Fibroblast of skin of right biceps (primary cell): ENCODE measurements at regions not wholly inside any gene's neighbourhood (a gene's known extent, or its start where the extent isn't known, plus 50 kb on each side); places are given as distances from the start of the nearest gene placed in this dataset.
"Not testable (repeated sequence)": the region's sequence is repeated elsewhere in the genome, so short reads cannot be mapped to it uniquely, and the experiment has no call there.

Source experiments
- DNase-seq: peaks from one replicate; pipeline ENCODE4 v3.0.0-alpha.2; 2013

DNA sequence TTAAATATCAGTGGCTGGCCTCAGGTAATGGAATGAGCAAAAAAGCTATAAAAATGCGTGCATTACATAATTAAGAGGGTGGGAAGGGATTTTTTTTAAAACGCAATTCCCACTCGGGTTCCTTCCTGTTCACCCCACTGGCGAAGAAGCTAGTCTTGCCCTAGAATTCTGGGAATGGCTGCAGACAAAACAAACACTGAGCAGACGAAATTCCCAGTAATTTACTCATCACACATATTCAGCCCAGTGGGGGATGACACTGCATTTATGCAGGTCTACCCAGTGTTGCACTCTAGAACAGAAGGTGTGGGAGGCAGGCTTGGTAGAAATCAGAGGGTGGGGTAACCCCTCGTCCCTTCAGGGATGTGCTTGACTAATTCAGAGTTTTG is 2695.0 kb upstream of the DEFB115 start:
- peak; percentile 84 for DNase-seq

DNA sequence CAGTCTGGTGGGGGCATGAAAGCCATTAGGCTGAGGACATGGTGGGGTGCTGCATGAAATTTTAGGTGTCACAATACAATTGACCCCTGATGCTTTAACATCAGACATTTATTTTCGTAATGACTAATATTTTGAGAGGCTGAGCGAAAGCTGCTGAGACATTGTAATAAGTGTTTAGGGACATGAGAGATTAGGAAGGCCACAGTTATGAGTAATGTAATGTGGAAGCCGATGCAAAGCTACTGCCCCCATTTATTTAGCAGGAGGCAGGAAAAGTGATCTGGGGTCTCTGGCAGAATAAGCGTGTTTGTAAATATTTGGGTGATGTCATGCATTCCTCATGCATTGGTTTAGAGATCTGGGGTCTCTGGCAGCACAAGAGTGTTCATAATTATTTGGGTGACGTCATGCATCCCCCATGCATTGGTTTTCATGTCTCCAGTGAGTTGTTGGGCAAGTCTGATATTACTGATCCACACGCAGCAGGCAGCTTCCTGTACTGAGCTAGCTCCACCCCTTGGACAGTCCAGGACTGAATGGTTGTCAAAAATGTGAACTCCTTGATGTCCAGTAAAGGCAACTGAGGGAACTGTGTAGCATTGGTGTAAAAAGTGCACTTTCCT is 2694.5 kb upstream of the DEFB115 start:
- peak; percentile 91 for DNase-seq

DNA sequence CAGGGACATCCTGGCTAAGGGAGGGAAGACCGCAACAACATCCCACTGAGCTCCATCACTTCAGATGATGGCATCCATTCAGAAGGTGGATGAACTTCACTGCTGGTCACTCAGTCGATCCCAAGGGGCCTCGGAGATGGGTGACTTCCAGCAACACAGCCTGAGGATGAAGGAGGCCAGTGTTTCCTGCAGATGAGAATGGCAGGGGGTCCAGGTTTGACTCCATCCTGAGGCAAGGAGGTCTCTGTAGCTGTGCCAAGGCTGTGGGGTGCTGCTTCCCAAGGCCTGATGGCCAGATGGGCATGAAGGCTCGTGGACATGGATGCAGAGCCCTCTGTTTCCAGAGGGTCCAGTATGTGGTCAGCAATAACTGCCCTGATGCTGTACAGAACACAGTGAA is 2693.4 kb upstream of the DEFB115 start:
- DNase-seq, result not testable (repeated sequence)

DNA sequence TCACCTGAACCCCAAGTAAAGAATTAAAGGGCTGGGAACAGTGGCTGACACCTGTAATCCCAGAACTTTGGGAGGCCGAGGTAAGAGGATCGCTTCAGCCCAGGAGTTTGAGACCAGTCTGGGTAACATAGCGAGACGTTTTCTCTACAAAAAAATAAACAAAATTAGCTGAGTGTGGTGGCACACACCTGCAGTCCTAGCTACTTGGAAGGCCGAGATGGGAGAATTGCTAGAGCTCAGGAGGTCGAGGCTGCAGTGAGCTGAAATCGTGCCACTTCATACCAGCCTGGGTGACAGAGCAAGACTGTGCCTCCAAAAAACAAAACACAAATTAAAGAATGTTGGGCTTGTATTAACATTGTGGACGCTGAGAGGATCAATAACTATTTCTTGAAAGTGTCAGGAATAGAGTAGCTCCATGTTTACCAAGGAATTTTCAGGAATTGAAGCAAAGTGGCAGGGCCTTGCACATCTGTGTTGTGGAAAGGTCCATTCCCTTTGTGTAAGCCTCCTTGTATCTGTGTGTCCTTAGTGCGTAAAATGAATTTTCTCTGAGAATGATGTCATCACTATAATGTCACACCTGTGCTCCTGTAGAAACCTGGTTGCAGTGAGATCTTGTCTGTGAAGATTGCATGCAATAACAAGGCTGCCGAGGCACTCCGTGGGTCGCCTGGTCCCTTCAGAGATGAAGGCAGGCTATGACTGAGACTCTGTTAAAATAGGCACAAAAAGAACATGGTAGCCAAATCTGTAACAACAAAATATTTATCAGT is 2692.6 kb upstream of the DEFB115 start:
- not testable (repeated sequence) for DNase-seq

DNA sequence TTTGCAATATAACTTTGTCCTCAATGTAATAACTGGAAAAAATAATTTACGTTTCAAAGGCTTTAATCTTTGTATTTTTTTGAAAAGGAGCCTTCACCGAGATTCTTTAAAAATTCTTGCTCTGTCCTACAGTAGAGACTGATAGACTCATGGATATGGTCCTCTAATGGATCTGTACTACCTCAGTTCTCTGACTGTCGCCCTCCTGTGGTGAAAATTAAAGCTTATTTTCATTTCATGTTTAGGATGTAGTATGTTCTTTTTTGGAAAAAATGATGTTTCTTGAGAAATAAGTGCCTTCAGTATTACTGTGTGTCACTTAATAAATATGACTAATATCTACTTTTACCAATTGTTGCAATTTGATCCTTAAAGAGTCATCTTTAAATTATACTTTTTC is 2681.5 kb upstream of the DEFB115 start:
- DNase-seq, result not testable (repeated sequence)

DNA sequence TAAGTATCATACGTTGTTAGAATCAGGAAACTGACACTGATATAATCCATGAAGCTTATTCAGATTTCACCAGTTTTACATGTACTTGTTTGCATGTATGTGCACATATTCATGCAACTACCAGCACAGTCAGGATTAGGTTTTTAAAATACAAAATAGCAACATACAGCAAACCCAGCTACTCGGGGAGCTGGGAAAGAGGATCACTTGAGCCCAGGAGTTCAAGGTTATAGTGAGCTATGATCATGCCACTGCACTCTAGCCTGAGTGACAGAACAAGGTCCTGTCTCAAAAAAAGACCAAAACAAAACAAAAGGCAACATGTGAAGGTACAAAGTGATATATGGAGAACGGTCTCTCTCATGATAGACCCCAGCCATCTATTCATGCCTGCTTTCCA is 2665.8 kb upstream of the DEFB115 start:
- DNase-seq, result not testable (repeated sequence)

DNA sequence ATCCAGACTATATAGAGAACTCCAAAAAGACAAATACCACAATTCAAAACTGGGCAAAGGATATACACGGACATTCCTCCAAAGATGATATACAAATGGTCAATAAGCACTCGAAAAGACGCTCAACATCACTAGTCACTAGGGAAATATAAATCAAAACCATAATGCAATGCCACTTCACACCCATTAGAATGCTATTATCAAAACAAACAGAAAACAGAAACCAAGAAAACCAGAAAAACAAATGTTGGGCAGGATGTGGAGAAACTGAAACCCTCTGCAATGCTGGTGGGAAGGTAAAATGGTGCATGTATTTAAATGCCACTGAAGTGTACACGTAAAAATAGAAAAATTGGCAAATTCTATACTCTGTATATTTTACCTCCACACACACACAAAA is 2664.1 kb upstream of the DEFB115 start:
- DNase-seq, result not testable (repeated sequence)

DNA sequence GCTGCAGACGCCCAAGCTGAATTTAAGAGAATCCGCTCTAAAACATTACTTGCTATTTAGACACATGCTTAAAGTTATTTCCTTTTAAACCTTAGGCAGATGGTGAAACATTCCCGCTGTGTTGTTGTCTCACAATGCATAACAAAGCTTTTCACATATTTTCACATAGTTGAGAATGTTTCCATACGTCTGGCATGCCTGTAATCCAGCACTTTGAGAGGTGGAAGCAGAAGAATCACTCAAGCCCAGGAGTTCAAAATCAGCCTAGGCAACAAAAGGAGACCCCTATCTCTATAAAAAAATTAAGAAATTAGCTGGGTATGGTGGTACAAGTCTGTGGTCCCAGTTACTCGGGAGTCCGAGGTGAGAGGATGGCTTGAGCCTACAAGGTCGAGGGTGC is 2663.0 kb upstream of the DEFB115 start:
- not testable (repeated sequence) for DNase-seq

DNA sequence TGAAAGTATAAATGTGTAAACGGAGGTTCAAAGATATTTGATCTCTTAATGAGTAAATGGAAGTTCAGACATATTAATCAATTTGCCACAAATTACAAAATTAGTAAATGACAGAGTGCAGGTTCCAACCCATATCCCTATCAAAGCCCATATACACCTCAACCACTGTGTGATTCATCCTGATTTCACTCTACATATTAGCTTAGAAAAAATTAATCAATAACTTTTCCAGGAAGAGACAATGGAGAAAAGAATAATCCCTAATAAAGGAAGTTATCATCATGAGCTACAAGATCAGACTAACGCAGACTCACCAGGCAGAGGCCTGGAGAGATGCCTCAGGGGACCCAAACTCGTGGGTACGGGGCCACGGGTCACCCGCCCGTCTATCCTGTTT is 2655.5 kb upstream of the DEFB115 start:
- DNase-seq, result not testable (repeated sequence)

DNA sequence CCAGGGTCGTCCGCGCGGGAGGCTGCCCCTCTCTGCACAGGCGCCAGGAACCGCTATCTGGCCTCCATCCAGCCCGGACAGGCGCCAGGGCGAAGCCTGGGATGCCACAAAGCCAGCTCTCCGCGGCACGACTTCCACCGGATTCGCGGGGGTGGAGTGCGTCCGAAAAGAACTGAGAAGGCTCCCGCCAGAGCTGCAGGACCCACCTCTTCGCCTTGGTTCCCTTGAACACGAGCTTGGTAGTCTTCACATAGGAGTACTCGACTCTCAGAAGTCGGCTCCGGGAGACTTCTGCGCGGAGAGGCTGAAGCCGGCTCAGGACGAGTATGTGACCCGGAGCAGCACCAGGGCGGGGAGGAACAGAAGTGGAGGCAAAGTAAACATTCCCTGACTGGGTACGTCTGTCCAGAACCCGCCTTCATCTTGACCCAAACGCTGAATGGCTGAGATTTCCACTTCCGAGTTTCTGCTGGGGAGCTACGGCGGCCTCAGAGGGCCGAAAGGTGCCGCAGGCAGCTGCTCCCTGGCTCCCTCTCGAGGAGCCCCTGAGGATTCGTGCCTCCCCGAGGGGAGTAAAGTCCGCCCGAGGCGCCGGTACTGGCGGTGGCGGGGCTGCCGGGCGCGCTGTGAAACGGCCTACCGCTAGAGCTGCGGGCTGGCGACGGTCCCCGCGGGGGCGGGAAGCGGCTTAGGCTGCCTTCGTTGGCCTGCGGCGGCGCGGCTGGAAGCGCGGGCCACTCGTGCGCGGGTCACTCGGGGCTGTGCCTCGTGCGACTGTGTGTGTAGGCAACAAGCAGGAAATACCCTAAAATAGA is 2654.9 kb upstream of the DEFB115 start:
- DNase-seq, result peak; percentile 93

DNA sequence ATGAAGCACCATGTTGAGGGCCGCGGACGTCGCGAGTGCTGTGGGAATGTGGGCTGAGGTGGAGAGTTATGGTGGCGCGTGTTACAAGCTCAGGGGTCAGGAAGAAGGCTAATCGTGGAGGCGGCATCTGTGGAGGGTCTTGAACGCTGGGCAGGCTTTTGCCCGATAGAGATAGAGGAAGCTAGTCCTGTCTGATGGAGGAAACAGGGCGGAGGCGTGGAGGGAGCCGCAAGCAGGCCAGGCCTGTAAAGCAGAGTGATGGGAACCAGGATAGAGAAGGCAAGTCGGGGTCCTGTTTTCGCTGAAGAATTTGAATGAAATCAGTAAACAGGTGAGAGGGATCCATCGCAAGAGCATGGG is 2654.3 kb upstream of the DEFB115 start:
- not testable (repeated sequence) for DNase-seq

DNA sequence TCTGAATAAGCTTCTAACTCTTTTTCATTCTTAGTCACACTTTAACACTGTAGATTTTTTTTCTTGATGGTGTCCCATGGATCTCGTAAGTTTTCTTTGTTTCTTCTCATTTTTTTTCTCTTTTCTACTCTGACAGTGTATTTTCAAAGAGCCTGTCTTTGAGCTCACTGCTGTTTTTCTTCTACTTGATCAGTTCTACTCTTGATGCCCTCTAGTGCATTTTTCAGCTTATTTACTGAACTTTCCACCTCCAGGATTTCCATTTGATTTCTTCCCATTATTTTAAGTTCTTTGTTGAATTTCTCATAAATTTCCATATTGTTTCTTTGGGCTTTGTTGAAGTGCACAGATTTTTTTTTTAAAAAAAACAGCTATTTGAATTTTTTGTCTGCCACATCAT is 2641.1 kb upstream of the DEFB115 start:
- DNase-seq, result no peak

DNA sequence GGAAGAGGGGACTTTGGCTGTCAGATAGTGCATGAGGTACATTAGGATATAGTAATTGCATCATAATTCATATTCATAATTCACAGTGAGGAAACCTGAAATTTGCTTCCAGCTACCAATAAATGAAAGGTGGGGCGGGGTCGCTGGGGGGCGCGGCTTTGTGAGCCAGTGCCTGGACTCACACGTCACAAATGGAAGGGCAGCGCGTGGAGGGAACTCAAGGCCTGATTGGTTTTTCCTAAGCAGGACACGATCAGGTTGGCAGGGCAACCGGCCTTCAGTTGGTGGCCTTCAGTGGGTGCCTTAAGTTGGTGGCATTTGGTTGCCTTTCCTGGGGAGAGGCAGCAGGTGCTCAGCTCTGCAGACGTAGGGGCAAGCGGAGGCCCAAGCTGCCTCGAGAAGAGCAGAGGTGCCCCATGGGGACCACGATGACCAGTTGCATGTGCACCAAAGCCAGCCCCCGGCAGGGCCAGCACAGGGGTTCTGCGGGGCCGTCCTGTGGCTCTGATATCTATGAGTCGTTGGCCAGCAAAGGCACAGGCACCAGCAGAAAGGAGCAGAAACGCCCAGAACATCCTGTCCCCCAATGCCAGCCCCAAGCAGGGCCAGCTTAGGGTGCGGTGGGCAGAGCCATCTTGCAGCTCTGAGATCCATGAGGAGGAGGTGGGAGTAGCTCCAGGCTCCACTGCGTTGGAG is 2637.4 kb upstream of the DEFB115 start:
- DNase-seq, result not testable (repeated sequence)

DNA sequence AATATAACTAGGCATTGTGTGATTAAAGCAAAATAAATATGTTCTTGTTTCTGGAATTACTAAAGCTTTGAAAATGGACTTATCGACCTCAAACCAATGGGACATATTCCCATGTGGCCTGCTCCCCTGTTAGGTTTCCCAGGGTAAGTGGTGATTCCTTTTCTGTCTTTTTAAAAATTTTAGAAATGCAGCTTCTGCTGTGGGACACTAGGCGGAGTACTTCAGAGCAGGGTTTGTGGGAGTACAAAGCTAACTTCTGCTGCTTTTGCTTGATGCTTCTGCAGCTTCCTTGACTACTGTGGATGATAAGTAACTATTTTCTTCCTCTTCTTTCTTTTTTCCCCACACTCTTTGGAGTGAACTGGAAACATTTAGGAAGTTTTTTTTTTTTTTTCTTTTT is 2632.4 kb upstream of the DEFB115 start:
- not testable (repeated sequence) for DNase-seq

DNA sequence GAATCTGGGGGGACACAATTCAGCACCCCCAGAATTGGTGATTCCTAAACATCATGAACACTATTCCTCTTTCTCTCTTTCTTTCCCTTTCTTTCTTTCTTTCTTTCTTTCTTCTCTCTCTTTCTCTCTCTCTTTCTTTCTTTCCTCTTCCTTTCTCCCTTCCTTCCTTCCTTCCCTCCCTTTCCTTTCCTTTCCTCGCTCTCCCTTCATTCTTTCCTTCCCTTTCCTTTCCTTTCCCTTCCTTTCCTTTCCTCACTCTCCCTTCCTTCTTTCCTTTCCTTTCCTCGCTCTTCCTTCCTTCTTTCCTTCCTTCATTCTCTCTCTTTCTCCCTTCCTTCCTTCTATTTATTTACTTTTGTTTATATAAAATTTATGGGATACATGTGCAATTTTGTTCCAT is 2616.6 kb upstream of the DEFB115 start:
- DNase-seq, result not testable (repeated sequence)
